Activated CD4-positive, alpha-beta T cell treated with anti-CD3 and anti-CD28 coated beads for 36 hours (primary cell): ENCODE measurements at regions not wholly inside any gene's neighbourhood (a gene's known extent, or its start where the extent isn't known, plus 50 kb on each side); places are given as distances from the start of the nearest gene placed in this dataset.
"Not testable (repeated sequence)": the region's sequence is repeated elsewhere in the genome, so short reads cannot be mapped to it uniquely, and the experiment has no call there.

Source experiments
- ATAC-seq: fragments of 200-7000 bp; cut with Tn5 transposase; one replicate; pipeline ENCODE4 v1.10.0; 2021; ENCODE audit warnings: mild to moderate bottlenecking, moderate library complexity
- CTCF ChIA-PET: fragments of 350-600 bp; sonication (Branson Sonifier 250); formaldehyde crosslinking; loops from one replicate; lab custom pipeline; 2021; ENCODE audit warnings: antibody characterized with exemption; lab: Charles Lee
- POLR2A ChIA-PET: fragments of 350-600 bp; sonication (Branson Sonifier 250); formaldehyde crosslinking; loops from one replicate; lab custom pipeline; 2021; ENCODE audit warnings: antibody characterized with exemption, inconsistent platforms; lab: Charles Lee
- DNase-seq: peaks from one replicate; pipeline ENCODE4 v3.0.0-alpha.2; 2020
- H3K27ac Mint-ChIP-seq: one replicate; pipeline ENCODE4 v1.8.0; 2021; ENCODE audit warnings: mixed read lengths
- H3K27me3 Mint-ChIP-seq: one replicate; pipeline ENCODE4 v1.8.0; 2021; ENCODE audit warnings: mixed read lengths
- H3K36me3 Mint-ChIP-seq: one replicate; pipeline ENCODE4 v1.8.0; 2021; ENCODE audit warnings: low read depth, mixed read lengths
- H3K4me1 Mint-ChIP-seq: one replicate; pipeline ENCODE4 v1.8.0; 2021; ENCODE audit warnings: mixed read lengths
- H3K4me3 Mint-ChIP-seq: one replicate; pipeline ENCODE4 v1.8.0; 2021; ENCODE audit warnings: mild to moderate bottlenecking, moderate library complexity, mixed read lengths
- H3K9me3 Mint-ChIP-seq: one replicate; pipeline ENCODE4 v1.8.0; 2021; ENCODE audit warnings: low read depth, mixed read lengths
- intact Hi-C, 2 experiments: fragments of 100-400 bp; cut with DNase I in 1 of 2; cut with micrococcal nuclease in 1 of 2; formaldehyde crosslinking; loops; one replicate each; pipeline versions ENCODE4 v1.14.2 to v1.15.1; 2022 to 2024; cut with DNase I, micrococcal nuclease

- H3K4me1 Mint-ChIP-seq, H3K4me3 Mint-ChIP-seq, DNase-seq, intact Hi-C loops, H3K27ac Mint-ChIP-seq, POLR2A ChIA-PET, ATAC-seq, H3K36me3 Mint-ChIP-seq: not testable (repeated sequence)
- CTCF ChIA-PET, result interaction anchor here (0.7 kb wide), 1 partner anchor 92 kb away, joined by 3 read pairs; no protein-coding TSS in a partner anchor
- peaks cover 29% of the 10 kb centered on the region for H3K9me3 Mint-ChIP-seq
- peaks cover 11% of the 10 kb centered on the region for H3K27me3 Mint-ChIP-seq
These were observed 54.0 kb upstream of the TMEM97 start for GRCh38 chr17:28264902-28265548.

- Mint-ChIP-seq H3K9me3 (peaks cover 27% of the 10 kb centered on the region), H3K27me3 (peaks cover 14% of the 10 kb centered on the region)
- H3K4me3 Mint-ChIP-seq, DNase-seq, ATAC-seq, H3K4me1 Mint-ChIP-seq, POLR2A ChIA-PET, H3K27ac Mint-ChIP-seq, intact Hi-C loops, H3K36me3 Mint-ChIP-seq: not testable (repeated sequence)
- CTCF ChIA-PET, result interaction anchor here (0.9 kb wide), 1 partner anchor 12 kb away, joined by 3 read pairs; no protein-coding TSS in a partner anchor
These were observed 53.0 kb upstream of the TMEM97 start for GRCh38 chr17:28265856-28266546.

- peaks cover 14% of the 10 kb centered on the region for H3K27me3 Mint-ChIP-seq
- ATAC-seq, intact Hi-C loops, H3K4me1 Mint-ChIP-seq, H3K36me3 Mint-ChIP-seq, H3K4me3 Mint-ChIP-seq, DNase-seq, H3K27ac Mint-ChIP-seq, POLR2A ChIA-PET: not testable (repeated sequence)
- peaks cover 27% of the 10 kb centered on the region for H3K9me3 Mint-ChIP-seq
- CTCF ChIA-PET, result interaction anchor here (0.9 kb wide), 1 partner anchor 11 kb away, joined by 3 read pairs; no protein-coding TSS in a partner anchor
These were observed 52.5 kb upstream of the TMEM97 start for GRCh38 chr17:28266547-28266920.

GRCh38 chr17:28266926-28267719 is 51.9 kb upstream of the TMEM97 start:
- CTCF ChIA-PET, H3K36me3 Mint-ChIP-seq, POLR2A ChIA-PET, intact Hi-C loops, ATAC-seq, H3K4me1 Mint-ChIP-seq, DNase-seq, H3K4me3 Mint-ChIP-seq, H3K27ac Mint-ChIP-seq: not testable (repeated sequence)
- peaks cover 15% of the 10 kb centered on the region for H3K27me3 Mint-ChIP-seq
- peaks cover 25% of the 10 kb centered on the region for H3K9me3 Mint-ChIP-seq

GRCh38 chr17:28267720-28268609 is 51.0 kb upstream of the TMEM97 start:
- ATAC-seq, result no peak
- intact Hi-C loops, result no loop called here
- peaks cover 20% of the 10 kb centered on the region for H3K9me3 Mint-ChIP-seq
- no peak for DNase-seq
- ChIA-PET CTCF (interaction anchor here (1.3 to 2.5 kb wide), 2 partner anchors 9 to 460 kb away, joined by 3 to 7 read pairs; no protein-coding TSS in a partner anchor), POLR2A (no interaction called here)
- no peaks in the 10 kb centered on the region for H3K4me1 Mint-ChIP-seq
- H3K36me3 Mint-ChIP-seq, result peaks cover 2% of the 10 kb centered on the region
- no peak overlapping the region for H3K4me3 Mint-ChIP-seq
- H3K27ac Mint-ChIP-seq, result no peak overlapping the region
- H3K27me3 Mint-ChIP-seq, result peaks cover 23% of the 10 kb centered on the region

GRCh38 chr17:28268610-28269313 is 50.2 kb upstream of the TMEM97 start:
- no peak for DNase-seq
- ChIA-PET CTCF (interaction anchor here (0.6 to 2.5 kb wide), 3 partner anchors 10 to 461 kb away, joined by 3 to 7 read pairs (median 3); no protein-coding TSS in a partner anchor), POLR2A (no interaction called here)
- Mint-ChIP-seq H3K9me3 (peaks cover 13% of the 10 kb centered on the region), H3K27ac (no peak overlapping the region), H3K4me3 (no peak overlapping the region), H3K36me3 (peaks cover 2% of the 10 kb centered on the region), H3K4me1 (no peaks in the 10 kb centered on the region), H3K27me3 (peaks cover 28% of the 10 kb centered on the region)
- intact Hi-C loops, result no loop called here
- ATAC-seq, result no peak
